Endodermal cell (in vitro differentiated cells): ENCODE measurements at regions not wholly inside any gene's neighbourhood (a gene's known extent, or its start where the extent isn't known, plus 50 kb on each side); places are given as distances from the start of the nearest gene placed in this dataset.
A peak's percentile ranks its signal among the peaks of the same experiment; 100 is the strongest.

Source experiments
- DNase-seq: peaks from one replicate; pipeline ENCODE4 v3.0.0-alpha.2; 2017
- H3K27ac ChIP-seq: 2 replicates; pipeline ENCODE4 v1.5.1; 2013; ENCODE audit warnings: mild to moderate bottlenecking, low read depth, low read length, moderate library complexity
- H3K27me3 ChIP-seq: 2 replicates; pipeline ENCODE4 v1.6.1; 2013; ENCODE audit warnings: mild to moderate bottlenecking, low read length, moderate library complexity; ENCODE audit not compliant: insufficient read depth, control insufficient read depth, poor library complexity, severe bottlenecking
- H3K36me3 ChIP-seq: 2 replicates; pipeline ENCODE4 v1.7.0; 2013; ENCODE audit warnings: mild to moderate bottlenecking, low read length, moderate library complexity; ENCODE audit not compliant: control insufficient read depth, insufficient read depth
- H3K4me1 ChIP-seq: one replicate; pipeline ENCODE4 v1.7.0; 2013; ENCODE audit warnings: low read length; ENCODE audit not compliant: control insufficient read depth, insufficient read depth
- H3K4me3 ChIP-seq: 2 replicates; pipeline ENCODE4 v1.5.1; 2013; ENCODE audit warnings: mild to moderate bottlenecking, low read length, moderate library complexity
- H3K9ac ChIP-seq: 2 replicates; pipeline ENCODE4 v1.6.1; 2013; ENCODE audit warnings: mild to moderate bottlenecking, low read length, moderate library complexity; ENCODE audit not compliant: poor library complexity, severe bottlenecking; ENCODE audit errors: extremely low read depth
- H3K9me3 ChIP-seq: 2 replicates; pipeline ENCODE4 v1.6.1; 2013; ENCODE audit warnings: mild to moderate bottlenecking, low read length, moderate library complexity; ENCODE audit not compliant: control insufficient read depth
- H3K27ac Mint-ChIP-seq: 2 replicates; pipeline ENCODE4 v1.8.0; 2020; ENCODE audit warnings: mixed read lengths
- H3K27me3 Mint-ChIP-seq: 2 replicates; pipeline ENCODE4 v1.8.0; 2021; ENCODE audit warnings: mild to moderate bottlenecking, mixed read lengths; ENCODE audit not compliant: insufficient read depth
- H3K36me3 Mint-ChIP-seq: 2 replicates; pipeline ENCODE4 v1.8.0; 2020; ENCODE audit warnings: low read depth, mixed read lengths
- H3K4me1 Mint-ChIP-seq: 2 replicates; pipeline ENCODE4 v1.8.0; 2020; ENCODE audit warnings: mixed read lengths
- H3K4me3 Mint-ChIP-seq: 2 replicates; pipeline ENCODE4 v1.8.0; 2020; ENCODE audit warnings: mild to moderate bottlenecking, moderate library complexity, mixed read lengths
- H3K9me3 Mint-ChIP-seq: 2 replicates; pipeline ENCODE4 v1.8.0; 2020; ENCODE audit warnings: mild to moderate bottlenecking, mixed read lengths
- CTCF ChIP-seq: fragments of 200-600 bp; sonication (generic); conservative IDR thresholded peaks from 2 replicates; pipeline ENCODE4 v1.5.0; 2021; ENCODE audit warnings: antibody characterized with exemption, mild to moderate bottlenecking
- WGBS, 2 experiments: methylation state at CpG; one replicate each; pipeline versions ENCODE4 v1.1.5 to v1.1.7; 2013; ENCODE audit warnings: missing lambda C conversion rate in 2 of 2, mixed read lengths in 1 of 2; ENCODE audit not compliant: insufficient coverage in 1 of 2, insufficient read length in 1 of 2; 5-methylcytosine and 5-hydroxymethylcytosine counted together

DNA sequence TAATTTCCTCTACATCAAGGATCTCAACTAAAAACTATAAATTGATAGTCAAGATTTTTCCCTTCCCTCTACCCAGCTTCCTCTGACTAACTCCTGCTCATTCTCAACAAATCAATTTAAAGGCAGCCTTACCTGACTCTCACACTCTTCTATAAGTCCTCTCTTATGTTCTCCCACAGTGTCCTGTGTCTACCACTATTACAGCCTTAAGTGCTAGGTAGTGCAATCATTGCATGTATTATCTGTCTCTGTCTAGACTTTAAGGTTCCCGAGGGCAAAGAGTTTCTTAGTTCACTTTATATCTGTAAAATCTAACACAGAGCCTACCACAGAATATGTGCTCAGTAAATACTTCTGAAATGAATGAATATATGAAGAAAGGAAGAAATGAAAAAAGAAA is 123.7 kb downstream of the BTC start:
- WGBS, 2 experiments = 87% methylated on average over 1 of the region's 1 CpG; no CpG with 5 or more reads in 1 of the 2 experiments
- peaks cover 21% of the 10 kb centered on the region for H3K4me1 Mint-ChIP-seq
- H3K9ac ChIP-seq = no peak overlapping the region

GRCh38 chr4:74671080-74671698 is 123.1 kb downstream of the BTC start:
- Histone ChIP-seq H3K9me3 (no peaks in the 10 kb centered on the region), H3K27ac (no peak overlapping the region), H3K4me1 (peaks cover 4% of the 10 kb centered on the region), H3K4me3 (no peak overlapping the region), H3K36me3 (no peaks in the 10 kb centered on the region), H3K9ac (no peak overlapping the region), H3K27me3 (peaks cover 8% of the 10 kb centered on the region)
- peak; percentile 89 for TF ChIP-seq CTCF
- peak; percentile 87 for DNase-seq
- no peak overlapping the region for H3K27ac Mint-ChIP-seq
- no peaks in the 10 kb centered on the region for H3K27me3 Mint-ChIP-seq
- peaks cover 20% of the 10 kb centered on the region for H3K4me1 Mint-ChIP-seq
- H3K36me3 Mint-ChIP-seq = no peaks in the 10 kb centered on the region
- WGBS, 2 experiments = 3% methylated on average over 2 of the region's 2 CpGs; no CpG with 5 or more reads in 1 of the 2 experiments
- H3K9me3 Mint-ChIP-seq = no peaks in the 10 kb centered on the region
- H3K4me3 Mint-ChIP-seq = no peak overlapping the region

More for the DNA sequence above, 123.7 kb downstream of the BTC start:
- Histone ChIP-seq H3K36me3 (no peaks in the 10 kb centered on the region), H3K27me3 (peaks cover 8% of the 10 kb centered on the region), H3K9me3 (no peaks in the 10 kb centered on the region), H3K4me3 (no peak overlapping the region), H3K4me1 (peaks cover 4% of the 10 kb centered on the region), H3K27ac (no peak overlapping the region)
- no peak for DNase-seq
- Mint-ChIP-seq H3K4me3 (no peak overlapping the region), H3K27ac (no peak overlapping the region), H3K27me3 (no peaks in the 10 kb centered on the region), H3K9me3 (no peaks in the 10 kb centered on the region), H3K36me3 (no peaks in the 10 kb centered on the region)
- no peak for TF ChIP-seq CTCF

DNA sequence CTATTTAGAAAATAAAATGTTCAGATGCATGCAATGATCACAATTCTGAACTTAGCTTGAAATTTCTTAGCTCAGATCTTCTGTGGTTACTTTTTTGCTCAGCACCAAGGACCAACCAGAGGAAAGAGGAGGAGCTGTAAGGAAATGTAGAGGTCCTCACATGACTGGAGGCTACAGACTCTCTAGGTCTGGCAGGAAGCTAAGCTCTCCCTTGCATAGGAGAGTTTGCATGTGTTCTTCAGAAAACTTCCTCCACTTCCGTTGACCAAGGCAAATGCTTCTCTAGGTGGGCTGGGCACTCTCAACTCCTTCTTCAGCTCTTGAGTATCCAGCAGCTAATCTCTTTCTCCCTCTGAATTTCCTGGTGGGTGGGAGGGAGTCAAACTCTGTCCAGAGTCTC is 119.6 kb downstream of the BTC start:
- Histone ChIP-seq H3K36me3 (no peaks in the 10 kb centered on the region), H3K4me1 (no peaks in the 10 kb centered on the region), H3K27ac (no peak overlapping the region), H3K9me3 (no peaks in the 10 kb centered on the region), H3K4me3 (no peak overlapping the region), H3K27me3 (peaks cover 8% of the 10 kb centered on the region), H3K9ac (no peak overlapping the region)
- no peak for TF ChIP-seq CTCF
- no peaks in the 10 kb centered on the region for H3K4me1 Mint-ChIP-seq
- DNase-seq = no peak
- no peaks in the 10 kb centered on the region for H3K9me3 Mint-ChIP-seq
- H3K4me3 Mint-ChIP-seq = no peak overlapping the region
- H3K27me3 Mint-ChIP-seq = peaks cover 3% of the 10 kb centered on the region
- WGBS, 2 experiments = 91% methylated on average over 1 of the region's 1 CpG; no CpG with 5 or more reads in 1 of the 2 experiments
- no peak overlapping the region for H3K27ac Mint-ChIP-seq
- no peaks in the 10 kb centered on the region for H3K36me3 Mint-ChIP-seq
